ENCODE measurements at regions not wholly inside any gene's neighbourhood (a gene's known extent, or its start where the extent isn't known, plus 50 kb on each side); places are given as distances from the start of the nearest gene placed in this dataset.
"Not testable (repeated sequence)": the region's sequence is repeated elsewhere in the genome, so short reads cannot be mapped to it uniquely, and the experiment has no call there.

DNA sequence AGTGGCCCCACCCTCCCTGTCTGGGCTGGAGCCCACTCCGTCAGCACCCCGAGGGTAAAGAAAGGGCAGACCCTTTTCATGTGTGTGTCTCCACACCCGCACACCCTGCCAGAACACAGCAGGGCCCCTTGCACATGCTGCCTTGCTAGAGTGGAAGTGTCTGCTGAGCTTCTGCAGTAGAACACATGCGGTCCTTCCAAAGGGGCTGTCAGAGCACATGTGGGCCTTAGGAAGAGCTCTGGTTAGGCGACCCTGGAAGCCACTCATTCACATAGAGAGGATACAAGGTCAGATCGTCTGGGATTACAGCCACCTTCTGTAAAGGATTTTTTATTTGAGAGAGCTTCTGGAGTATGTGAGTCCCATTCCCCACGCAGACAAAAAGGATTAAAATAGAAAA is 613.2 kb upstream of the RAB6C start:
- DNase-seq: no peak

DNA sequence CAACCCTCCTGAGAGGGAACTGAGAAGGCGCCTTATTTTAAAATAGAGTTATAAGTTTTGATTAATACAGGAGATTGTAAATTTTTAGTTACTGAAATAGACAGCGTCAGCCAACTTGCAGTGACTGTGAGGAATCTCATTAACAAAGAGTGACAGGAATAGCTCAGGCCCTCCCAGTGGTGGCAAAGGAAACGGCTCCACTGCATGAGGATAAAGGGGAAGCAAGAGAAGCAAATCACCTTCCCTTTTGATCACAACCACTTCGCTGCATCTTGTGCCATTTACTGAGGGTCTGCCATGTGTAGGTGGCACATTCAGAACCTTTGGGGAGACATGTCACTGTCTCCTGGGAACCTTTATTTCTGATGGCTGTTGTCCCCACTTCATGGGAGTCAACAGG is 612.4 kb upstream of the RAB6C start:
- DNase-seq: no peak

GRCh38 chr2:129369437-129369836 is 610.0 kb upstream of the RAB6C start:
- no peak for DNase-seq

GRCh38 chr2:129374452-129374851 is 605.0 kb upstream of the RAB6C start:
- no peak for DNase-seq

- no peak for DNase-seq
Observed at GRCh38 chr2:129375632-129376425, 603.6 kb upstream of the RAB6C start.

GRCh38 chr2:129376426-129377077 is 602.9 kb upstream of the RAB6C start:
- DNase-seq: no peak

- DNase-seq: no peak
Observed at GRCh38 chr2:129377078-129377469, 602.4 kb upstream of the RAB6C start.

DNA sequence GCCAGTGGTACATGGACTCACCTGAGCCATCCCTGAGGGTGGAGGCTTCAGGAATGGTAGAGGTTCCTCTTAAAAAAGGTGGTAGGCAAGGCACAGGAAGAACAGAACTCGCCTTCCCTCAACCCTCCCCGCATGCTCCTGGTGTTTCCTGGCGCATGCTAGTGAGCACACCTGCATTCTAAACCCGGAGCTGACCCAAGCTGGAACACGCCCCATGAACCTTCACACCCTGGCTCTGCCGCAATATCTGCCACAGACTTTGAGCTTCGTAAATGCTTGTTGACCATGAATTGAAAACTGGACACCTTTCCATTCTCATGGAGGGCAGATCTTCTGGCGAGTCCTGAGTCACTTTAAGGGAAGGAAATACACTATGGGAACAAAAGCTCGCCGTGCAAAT is 601.3 kb upstream of the RAB6C start:
- DNase-seq: no peak

GRCh38 chr2:129379411-129379810 is 600.1 kb upstream of the RAB6C start:
- no peak for DNase-seq

- DNase-seq: no peak
Observed at GRCh38 chr2:129381789-129382188, 597.7 kb upstream of the RAB6C start.

- DNase-seq: no peak
Observed at GRCh38 chr2:129388870-129389269, 590.6 kb upstream of the RAB6C start.

GRCh38 chr2:129393816-129394215 is 585.6 kb upstream of the RAB6C start:
- no peak for DNase-seq

- no peak for DNase-seq
Observed at GRCh38 chr2:129396980-129397599, 582.4 kb upstream of the RAB6C start.

GRCh38 chr2:129400826-129401225 is 578.6 kb upstream of the RAB6C start:
- DNase-seq: no peak

GRCh38 chr2:129402076-129402475 is 577.4 kb upstream of the RAB6C start:
- DNase-seq: no peak

GRCh38 chr2:129404000-129404685 is 575.3 kb upstream of the RAB6C start:
- no peak for DNase-seq

DNA sequence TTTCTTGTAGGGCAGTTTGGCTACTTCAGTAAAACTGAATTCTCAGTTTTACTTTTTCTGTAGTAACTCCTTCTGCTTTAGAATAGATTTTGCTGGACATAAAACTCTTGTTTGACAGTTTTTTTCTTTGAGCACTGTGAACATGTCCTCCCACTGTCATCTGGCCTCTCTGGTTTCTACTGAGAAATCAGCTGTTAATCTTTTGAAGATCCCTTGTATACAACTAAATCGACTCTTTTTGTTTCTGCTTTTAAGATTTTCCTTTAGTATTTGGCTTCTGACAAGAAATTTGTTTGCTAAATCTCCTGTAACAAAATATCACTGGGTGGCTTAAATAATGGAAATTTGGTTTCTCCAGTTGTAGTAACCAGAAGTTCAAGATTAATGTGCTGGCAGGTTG is 570.9 kb upstream of the RAB6C start:
- DNase-seq: no peak

DNA sequence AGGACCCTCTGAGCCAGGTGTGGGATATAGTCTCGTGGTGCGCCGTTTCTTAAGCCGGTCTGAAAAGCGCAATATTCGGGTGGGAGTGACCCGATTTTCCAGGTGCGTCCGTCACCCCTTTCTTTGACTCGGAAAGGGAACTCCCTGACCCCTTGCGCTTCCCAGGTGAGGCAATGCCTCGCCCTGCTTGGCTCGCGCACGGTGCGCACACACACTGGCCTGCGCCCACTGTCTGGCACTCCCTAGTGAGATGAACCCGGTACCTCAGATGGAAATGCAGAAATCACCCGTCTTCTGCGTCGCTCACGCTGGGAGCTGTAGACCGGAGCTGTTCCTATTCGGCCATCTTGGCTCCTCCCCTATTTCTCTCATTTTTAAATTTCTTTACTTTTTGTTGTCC is 562.4 kb upstream of the RAB6C start:
- not testable (repeated sequence) for DNase-seq

DNA sequence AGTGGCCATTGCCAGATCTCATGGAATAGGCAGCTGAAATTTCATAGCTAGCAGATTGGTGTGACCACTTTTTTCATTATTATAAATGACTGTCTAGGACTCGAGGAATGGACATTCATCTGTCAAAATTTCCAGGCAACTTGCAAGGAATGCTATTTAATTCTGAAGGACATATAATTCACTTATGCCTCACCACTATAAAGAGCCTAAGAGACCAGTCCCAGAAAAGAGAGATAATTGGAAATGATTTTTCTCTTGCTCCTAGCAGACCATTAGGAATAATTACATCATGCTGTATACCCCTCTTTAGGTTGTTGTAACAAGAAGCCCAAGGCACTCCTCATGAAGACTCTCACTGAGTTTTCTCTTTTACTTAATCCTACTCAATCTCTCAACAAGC is 557.4 kb upstream of the RAB6C start:
- no peak for DNase-seq

DNA sequence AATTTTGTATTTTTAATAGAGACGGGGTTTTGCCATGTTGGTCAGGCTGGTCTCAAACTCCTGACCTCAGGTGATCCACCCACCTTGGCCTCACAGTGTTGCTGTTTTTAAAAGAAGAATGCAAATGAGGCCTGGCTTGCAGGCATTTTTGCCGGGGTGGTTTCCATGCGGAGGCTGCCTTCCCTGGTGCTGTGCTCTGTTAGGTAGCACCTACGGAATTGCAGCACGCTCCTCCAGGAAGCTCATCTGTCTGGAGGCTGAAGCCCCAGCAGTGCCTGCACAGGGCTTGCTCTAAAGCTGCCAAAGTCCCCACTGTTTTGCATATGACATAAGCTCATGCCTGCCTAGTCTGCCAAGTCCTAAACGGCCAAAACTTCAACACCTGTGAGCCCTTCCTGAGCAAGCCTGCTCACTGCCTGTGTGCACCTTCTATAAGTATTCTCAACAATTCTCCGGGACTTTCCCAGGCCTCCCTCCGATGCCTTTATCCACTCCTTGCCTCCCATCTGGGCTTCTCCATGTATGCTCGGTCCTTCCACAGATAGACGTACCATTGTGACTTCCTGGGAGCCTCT is 551.3 kb upstream of the RAB6C start:
- DNase-seq: no peak

DNA sequence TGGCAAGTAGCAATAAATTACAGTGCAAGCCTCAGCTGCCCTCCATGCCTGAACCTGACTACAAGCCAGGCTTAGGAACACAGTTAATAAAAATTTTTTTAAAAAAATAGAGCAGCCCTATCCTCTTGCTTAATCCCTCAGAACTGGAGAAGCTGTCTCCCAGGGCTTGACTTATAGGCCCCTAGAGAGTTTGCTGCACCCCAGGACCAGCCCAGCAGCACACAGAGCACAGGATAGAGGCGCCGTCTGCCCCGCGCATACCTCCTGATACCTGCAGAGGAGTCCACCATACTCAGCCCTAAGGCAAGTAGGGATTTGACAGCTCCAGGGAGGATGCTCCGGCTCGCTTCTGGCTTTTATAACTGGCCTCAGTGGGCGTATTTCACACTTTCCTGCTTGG is 548.6 kb upstream of the RAB6C start:
- DNase-seq: no peak

DNA sequence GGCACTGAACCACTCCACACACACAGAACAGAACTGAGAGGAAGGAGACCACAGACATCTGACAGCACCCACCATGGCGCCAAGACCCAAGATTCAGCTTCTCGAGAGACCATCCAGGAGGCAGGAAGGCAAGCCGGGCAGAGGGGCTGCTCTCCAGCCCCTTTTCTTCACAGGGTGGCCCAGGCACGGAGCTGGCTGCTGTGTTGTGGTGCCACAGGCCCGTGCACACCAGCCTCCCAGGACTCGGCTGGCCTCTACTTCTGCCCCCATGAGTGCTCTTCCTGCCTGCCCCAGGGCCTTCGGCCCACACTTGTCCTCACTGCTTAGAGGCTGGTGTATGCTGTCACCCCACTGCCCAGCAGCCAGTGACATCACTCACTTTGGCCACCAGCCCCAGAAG is 547.6 kb upstream of the RAB6C start:
- no peak for DNase-seq

GRCh38 chr2:129436809-129437208 is 542.7 kb upstream of the RAB6C start:
- no peak for DNase-seq

Data from EL (cell line).